ENCODE measurements at regions not wholly inside any gene's neighbourhood (a gene's known extent, or its start where the extent isn't known, plus 50 kb on each side); places are given as distances from the start of the nearest gene placed in this dataset.

DNA sequence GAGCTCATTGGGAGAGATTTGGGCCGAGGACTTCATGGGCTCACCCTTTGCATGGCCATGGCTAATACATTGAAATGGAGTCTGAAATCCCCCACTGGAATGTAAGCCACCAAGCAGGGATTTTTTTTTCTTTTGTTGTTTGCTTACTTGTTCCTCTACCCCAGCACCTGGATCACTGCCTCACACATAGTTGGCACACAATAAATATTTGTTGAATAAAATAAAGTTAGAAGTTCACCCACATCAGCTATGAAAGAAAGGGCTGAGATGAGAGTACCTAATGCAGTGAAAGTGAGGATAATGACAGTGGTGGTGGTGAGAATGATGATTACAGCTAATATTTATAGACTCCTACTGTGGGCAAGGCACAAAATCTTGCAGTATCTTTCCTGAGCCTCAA, 98.1 kb upstream of the ANXA1 start:
- Histone ChIP-seq H3K4me2 (peak overlapping the region; percentile 35; the same call in 1 of the 2 replicates), H3K27me3 (ENCODE audit: insufficient read depth) (no peaks in the 10 kb centered on the region), H2AFZ (peak overlapping the region; percentile 53; the same call in 1 of the 2 replicates), H3K9me2 (ENCODE audit: insufficient read depth) (peaks cover 4% of the 10 kb centered on the region; the same call in 1 of the 2 replicates), H3K36me3 (ENCODE audit: insufficient read depth) (no peaks in the 10 kb centered on the region), H3K27ac (ENCODE audit: low read depth) (no peak overlapping the region), H4K20me1 (replicated peaks; ENCODE audit: insufficient read depth) (no peaks in the 10 kb centered on the region), H3K4me1 (ENCODE audit: insufficient read depth) (peaks cover 37% of the 10 kb centered on the region), H3F3A (replicated peaks; ENCODE audit: low read depth) (no peaks in the 10 kb centered on the region), H3K4me3 (no peak overlapping the region), H3K79me2 (replicated peaks; ENCODE audit: insufficient read depth) (no peaks in the 10 kb centered on the region)
- ATAC-seq, result no peak
- H3K4me3 Mint-ChIP-seq, result no peak overlapping the region
- no peak for DNase-seq (ENCODE audit: low spot score)
- H3K27me3 Mint-ChIP-seq (ENCODE audit: insufficient read depth, low read depth, poor library complexity), result no peaks in the 10 kb centered on the region
- TF ChIP-seq STAT1 (IDR thresholded peaks at IDR 0.05; ENCODE audit: unreplicated experiment), result no peak
- TF ChIP-seq CREB1 (CRISPR knock-in tag; IDR thresholded peaks at IDR 0.05; ENCODE audit: low read depth), result no peak
- TF ChIP-seq, protein P1, sequence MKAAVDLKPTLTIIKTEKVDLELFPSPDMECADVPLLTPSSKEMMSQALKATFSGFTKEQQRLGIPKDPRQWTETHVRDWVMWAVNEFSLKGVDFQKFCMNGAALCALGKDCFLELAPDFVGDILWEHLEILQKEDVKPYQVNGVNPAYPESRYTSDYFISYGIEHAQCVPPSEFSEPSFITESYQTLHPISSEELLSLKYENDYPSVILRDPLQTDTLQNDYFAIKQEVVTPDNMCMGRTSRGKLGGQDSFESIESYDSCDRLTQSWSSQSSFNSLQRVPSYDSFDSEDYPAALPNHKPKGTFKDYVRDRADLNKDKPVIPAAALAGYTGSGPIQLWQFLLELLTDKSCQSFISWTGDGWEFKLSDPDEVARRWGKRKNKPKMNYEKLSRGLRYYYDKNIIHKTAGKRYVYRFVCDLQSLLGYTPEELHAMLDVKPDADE (IDR thresholded peaks at IDR 0.05), result no peak
- TF ChIP-seq, protein P2, sequence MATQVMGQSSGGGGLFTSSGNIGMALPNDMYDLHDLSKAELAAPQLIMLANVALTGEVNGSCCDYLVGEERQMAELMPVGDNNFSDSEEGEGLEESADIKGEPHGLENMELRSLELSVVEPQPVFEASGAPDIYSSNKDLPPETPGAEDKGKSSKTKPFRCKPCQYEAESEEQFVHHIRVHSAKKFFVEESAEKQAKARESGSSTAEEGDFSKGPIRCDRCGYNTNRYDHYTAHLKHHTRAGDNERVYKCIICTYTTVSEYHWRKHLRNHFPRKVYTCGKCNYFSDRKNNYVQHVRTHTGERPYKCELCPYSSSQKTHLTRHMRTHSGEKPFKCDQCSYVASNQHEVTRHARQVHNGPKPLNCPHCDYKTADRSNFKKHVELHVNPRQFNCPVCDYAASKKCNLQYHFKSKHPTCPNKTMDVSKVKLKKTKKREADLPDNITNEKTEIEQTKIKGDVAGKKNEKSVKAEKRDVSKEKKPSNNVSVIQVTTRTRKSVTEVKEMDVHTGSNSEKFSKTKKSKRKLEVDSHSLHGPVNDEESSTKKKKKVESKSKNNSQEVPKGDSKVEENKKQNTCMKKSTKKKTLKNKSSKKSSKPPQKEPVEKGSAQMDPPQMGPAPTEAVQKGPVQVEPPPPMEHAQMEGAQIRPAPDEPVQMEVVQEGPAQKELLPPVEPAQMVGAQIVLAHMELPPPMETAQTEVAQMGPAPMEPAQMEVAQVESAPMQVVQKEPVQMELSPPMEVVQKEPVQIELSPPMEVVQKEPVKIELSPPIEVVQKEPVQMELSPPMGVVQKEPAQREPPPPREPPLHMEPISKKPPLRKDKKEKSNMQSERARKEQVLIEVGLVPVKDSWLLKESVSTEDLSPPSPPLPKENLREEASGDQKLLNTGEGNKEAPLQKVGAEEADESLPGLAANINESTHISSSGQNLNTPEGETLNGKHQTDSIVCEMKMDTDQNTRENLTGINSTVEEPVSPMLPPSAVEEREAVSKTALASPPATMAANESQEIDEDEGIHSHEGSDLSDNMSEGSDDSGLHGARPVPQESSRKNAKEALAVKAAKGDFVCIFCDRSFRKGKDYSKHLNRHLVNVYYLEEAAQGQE (IDR thresholded peaks at IDR 0.05; ENCODE audit: unreplicated experiment), result no peak
- no peak for TF ChIP-seq JUNB (IDR thresholded peaks at IDR 0.05; ENCODE audit: unreplicated experiment)
- H3K36me3 Mint-ChIP-seq (ENCODE audit: low read depth), result no peaks in the 10 kb centered on the region
- no peaks in the 10 kb centered on the region for H3K9me3 Mint-ChIP-seq
- H3K4me1 Mint-ChIP-seq, result peaks cover 34% of the 10 kb centered on the region
- peak overlapping the region; percentile 6 for H3K27ac Mint-ChIP-seq

DNA sequence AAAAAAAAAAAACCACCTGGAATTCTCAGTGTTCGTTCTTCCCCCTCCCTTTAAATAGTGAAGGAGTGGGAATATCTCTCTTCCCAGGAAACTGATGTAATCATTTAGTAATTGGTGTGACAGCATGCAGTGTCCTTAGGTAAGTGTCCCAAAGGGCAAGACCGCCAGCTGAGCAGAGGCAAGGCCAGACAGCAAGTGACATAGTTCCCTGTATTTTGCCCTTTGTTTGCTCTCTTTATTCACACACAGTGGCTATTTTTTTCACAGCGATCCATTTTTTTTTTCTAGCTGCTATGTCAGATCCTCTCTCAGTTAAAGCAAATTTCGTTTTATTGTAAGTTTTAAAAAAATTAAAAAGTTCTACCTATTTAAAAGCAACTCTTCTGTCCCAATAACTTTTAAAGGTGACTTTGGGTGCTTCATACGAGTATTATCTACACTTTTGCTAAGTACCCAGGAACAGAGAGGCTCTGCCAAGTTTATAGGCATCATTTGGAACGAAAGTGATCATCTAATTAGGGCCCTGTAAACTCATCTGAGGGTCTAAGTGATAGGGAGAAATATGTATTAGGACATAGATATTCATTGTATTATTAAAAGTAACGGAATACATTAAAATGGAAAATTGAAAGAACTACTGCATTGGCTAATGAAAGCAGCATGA, 98.2 kb upstream of the ALDH1A1 start:
- DNase-seq (ENCODE audit: low spot score) (peak; percentile 59), ATAC-seq (peak; percentile 82)
- no peaks in the 10 kb centered on the region for H3K36me3 Mint-ChIP-seq (ENCODE audit: low read depth)
- no peaks in the 10 kb centered on the region for H3K79me2 ChIP-seq (replicated peaks; ENCODE audit: insufficient read depth)
- H3K9me3 Mint-ChIP-seq, result no peaks in the 10 kb centered on the region
- peak overlapping the region; percentile 78 for H3K27ac Mint-ChIP-seq
- H3K4me1 ChIP-seq (ENCODE audit: insufficient read depth), result peaks cover 46% of the 10 kb centered on the region
- no peaks in the 10 kb centered on the region for H4K20me1 ChIP-seq (replicated peaks; ENCODE audit: insufficient read depth)
- no peaks in the 10 kb centered on the region for H3K27me3 Mint-ChIP-seq (ENCODE audit: insufficient read depth, low read depth, poor library complexity)
- peaks cover 4% of the 10 kb centered on the region; the same call in 1 of the 2 replicates for H3K9me2 ChIP-seq (ENCODE audit: insufficient read depth)
- peak overlapping the region; percentile 7 for H3K4me3 ChIP-seq
- peak overlapping the region; percentile 17; the same call in 1 of the 3 replicates for H3K4me3 Mint-ChIP-seq
- no peak overlapping the region for H2AFZ ChIP-seq
- H3K4me1 Mint-ChIP-seq, result peaks cover 34% of the 10 kb centered on the region
- H3K36me3 ChIP-seq (ENCODE audit: insufficient read depth), result no peaks in the 10 kb centered on the region
- no peaks in the 10 kb centered on the region for H3F3A ChIP-seq (replicated peaks; ENCODE audit: low read depth)
- peak overlapping the region; percentile 73 for H3K27ac ChIP-seq (ENCODE audit: low read depth)
- H3K4me2 ChIP-seq, result peak overlapping the region; percentile 46
- no peaks in the 10 kb centered on the region for H3K27me3 ChIP-seq (ENCODE audit: insufficient read depth)
- TF ChIP-seq, protein P3, sequence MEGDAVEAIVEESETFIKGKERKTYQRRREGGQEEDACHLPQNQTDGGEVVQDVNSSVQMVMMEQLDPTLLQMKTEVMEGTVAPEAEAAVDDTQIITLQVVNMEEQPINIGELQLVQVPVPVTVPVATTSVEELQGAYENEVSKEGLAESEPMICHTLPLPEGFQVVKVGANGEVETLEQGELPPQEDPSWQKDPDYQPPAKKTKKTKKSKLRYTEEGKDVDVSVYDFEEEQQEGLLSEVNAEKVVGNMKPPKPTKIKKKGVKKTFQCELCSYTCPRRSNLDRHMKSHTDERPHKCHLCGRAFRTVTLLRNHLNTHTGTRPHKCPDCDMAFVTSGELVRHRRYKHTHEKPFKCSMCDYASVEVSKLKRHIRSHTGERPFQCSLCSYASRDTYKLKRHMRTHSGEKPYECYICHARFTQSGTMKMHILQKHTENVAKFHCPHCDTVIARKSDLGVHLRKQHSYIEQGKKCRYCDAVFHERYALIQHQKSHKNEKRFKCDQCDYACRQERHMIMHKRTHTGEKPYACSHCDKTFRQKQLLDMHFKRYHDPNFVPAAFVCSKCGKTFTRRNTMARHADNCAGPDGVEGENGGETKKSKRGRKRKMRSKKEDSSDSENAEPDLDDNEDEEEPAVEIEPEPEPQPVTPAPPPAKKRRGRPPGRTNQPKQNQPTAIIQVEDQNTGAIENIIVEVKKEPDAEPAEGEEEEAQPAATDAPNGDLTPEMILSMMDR (conservative IDR thresholded peaks at IDR 0.05; ENCODE audit: low read depth in 2 of 2), result no peak
- TF ChIP-seq ZNF114 (CRISPR knock-in tag; IDR thresholded peaks at IDR 0.05), result no peak
- TF ChIP-seq, protein P4, sequence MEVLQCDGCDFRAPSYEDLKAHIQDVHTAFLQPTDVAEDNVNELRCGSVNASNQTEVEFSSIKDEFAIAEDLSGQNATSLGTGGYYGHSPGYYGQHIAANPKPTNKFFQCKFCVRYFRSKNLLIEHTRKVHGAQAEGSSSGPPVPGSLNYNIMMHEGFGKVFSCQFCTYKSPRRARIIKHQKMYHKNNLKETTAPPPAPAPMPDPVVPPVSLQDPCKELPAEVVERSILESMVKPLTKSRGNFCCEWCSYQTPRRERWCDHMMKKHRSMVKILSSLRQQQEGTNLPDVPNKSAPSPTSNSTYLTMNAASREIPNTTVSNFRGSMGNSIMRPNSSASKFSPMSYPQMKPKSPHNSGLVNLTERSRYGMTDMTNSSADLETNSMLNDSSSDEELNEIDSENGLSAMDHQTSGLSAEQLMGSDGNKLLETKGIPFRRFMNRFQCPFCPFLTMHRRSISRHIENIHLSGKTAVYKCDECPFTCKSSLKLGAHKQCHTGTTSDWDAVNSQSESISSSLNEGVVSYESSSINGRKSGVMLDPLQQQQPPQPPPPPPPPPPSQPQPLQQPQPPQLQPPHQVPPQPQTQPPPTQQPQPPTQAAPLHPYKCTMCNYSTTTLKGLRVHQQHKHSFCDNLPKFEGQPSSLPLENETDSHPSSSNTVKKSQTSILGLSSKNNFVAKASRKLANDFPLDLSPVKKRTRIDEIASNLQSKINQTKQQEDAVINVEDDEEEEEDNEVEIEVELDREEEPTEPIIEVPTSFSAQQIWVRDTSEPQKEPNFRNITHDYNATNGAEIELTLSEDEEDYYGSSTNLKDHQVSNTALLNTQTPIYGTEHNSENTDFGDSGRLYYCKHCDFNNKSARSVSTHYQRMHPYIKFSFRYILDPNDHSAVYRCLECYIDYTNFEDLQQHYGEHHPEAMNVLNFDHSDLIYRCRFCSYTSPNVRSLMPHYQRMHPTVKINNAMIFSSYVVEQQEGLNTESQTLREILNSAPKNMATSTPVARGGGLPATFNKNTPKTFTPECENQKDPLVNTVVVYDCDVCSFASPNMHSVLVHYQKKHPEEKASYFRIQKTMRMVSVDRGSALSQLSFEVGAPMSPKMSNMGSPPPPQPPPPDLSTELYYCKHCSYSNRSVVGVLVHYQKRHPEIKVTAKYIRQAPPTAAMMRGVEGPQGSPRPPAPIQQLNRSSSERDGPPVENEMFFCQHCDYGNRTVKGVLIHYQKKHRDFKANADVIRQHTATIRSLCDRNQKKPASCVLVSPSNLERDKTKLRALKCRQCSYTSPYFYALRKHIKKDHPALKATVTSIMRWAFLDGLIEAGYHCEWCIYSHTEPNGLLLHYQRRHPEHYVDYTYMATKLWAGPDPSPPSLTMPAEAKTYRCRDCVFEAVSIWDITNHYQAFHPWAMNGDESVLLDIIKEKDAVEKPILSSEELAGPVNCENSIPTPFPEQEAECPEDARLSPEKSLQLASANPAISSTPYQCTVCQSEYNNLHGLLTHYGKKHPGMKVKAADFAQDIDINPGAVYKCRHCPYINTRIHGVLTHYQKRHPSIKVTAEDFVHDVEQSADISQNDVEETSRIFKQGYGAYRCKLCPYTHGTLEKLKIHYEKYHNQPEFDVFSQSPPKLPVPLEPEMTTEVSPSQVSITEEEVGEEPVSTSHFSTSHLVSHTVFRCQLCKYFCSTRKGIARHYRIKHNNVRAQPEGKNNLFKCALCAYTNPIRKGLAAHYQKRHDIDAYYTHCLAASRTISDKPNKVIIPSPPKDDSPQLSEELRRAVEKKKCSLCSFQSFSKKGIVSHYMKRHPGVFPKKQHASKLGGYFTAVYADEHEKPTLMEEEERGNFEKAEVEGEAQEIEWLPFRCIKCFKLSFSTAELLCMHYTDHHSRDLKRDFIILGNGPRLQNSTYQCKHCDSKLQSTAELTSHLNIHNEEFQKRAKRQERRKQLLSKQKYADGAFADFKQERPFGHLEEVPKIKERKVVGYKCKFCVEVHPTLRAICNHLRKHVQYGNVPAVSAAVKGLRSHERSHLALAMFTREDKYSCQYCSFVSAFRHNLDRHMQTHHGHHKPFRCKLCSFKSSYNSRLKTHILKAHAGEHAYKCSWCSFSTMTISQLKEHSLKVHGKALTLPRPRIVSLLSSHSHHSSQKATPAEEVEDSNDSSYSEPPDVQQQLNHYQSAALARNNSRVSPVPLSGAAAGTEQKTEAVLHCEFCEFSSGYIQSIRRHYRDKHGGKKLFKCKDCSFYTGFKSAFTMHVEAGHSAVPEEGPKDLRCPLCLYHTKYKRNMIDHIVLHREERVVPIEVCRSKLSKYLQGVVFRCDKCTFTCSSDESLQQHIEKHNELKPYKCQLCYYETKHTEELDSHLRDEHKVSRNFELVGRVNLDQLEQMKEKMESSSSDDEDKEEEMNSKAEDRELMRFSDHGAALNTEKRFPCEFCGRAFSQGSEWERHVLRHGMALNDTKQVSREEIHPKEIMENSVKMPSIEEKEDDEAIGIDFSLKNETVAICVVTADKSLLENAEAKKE (CRISPR knock-in tag; IDR thresholded peaks at IDR 0.05), result no peak
